GM12872 (cell line): ENCODE measurements at regions not wholly inside any gene's neighbourhood (a gene's known extent, or its start where the extent isn't known, plus 50 kb on each side); places are given as distances from the start of the nearest gene placed in this dataset.

Source experiments
- CTCF ChIP-seq: IDR thresholded peaks from 3 replicates; pipeline ENCODE4 v1.5.1; 2011; ENCODE audit warnings: low read depth, mild to moderate bottlenecking, low read length, moderate library complexity; ENCODE audit not compliant: insufficient read depth

- no peak for TF ChIP-seq CTCF
Measured at GRCh38 chr16:54442864-54443263, 156.3 kb upstream of the IRX3 start.

GRCh38 chr16:54438469-54438868 lies 151.9 kb upstream of the IRX3 start:
- no peak for TF ChIP-seq CTCF

GRCh38 chr16:54437921-54438320 lies 151.3 kb upstream of the IRX3 start:
- TF ChIP-seq CTCF = no peak

GRCh38 chr16:54437401-54437800 lies 150.8 kb upstream of the IRX3 start:
- no peak for TF ChIP-seq CTCF

- TF ChIP-seq CTCF = no peak
Measured at GRCh38 chr16:54436346-54436745, 149.8 kb upstream of the IRX3 start.

GRCh38 chr16:54434859-54435258 lies 148.3 kb upstream of the IRX3 start:
- no peak for TF ChIP-seq CTCF

GRCh38 chr16:54432897-54433229 lies 146.3 kb upstream of the IRX3 start:
- TF ChIP-seq CTCF = no peak

- no peak for TF ChIP-seq CTCF
Measured at GRCh38 chr16:54431997-54432896, 145.7 kb upstream of the IRX3 start.
